HG02970 (cell line): ENCODE measurements at regions not wholly inside any gene's neighbourhood (a gene's known extent, or its start where the extent isn't known, plus 50 kb on each side); places are given as distances from the start of the nearest gene placed in this dataset.
"Not testable (repeated sequence)": the region's sequence is repeated elsewhere in the genome, so short reads cannot be mapped to it uniquely, and the experiment has no call there.

Experiments
- ATAC-seq: cut with Tn5 transposase; IDR thresholded peaks from one replicate; pipeline ENCODE4 v1.9.1; 2021; ENCODE audit warnings: mild to moderate bottlenecking, moderate library complexity, moderate number of reproducible peaks; ENCODE audit not compliant: unreplicated experiment, low FRiP score

- no peak for ATAC-seq
Measured at GRCh38 chr12:68532887-68533248, 77.8 kb upstream of the RAP1B start.

GRCh38 chr12:68534108-68534507, 76.6 kb upstream of the RAP1B start:
- no peak for ATAC-seq

GRCh38 chr12:68536885-68537485, 73.7 kb upstream of the RAP1B start:
- no peak for ATAC-seq

GRCh38 chr12:68537571-68537970, 73.1 kb upstream of the RAP1B start:
- ATAC-seq: no peak

GRCh38 chr12:68538726-68539614, 71.7 kb upstream of the RAP1B start:
- ATAC-seq: no peak

GRCh38 chr12:68539615-68539952, 71.1 kb upstream of the RAP1B start:
- no peak for ATAC-seq

- not testable (repeated sequence) for ATAC-seq
Measured at GRCh38 chr12:68540768-68541167, 69.9 kb upstream of the RAP1B start.

- ATAC-seq: not testable (repeated sequence)
Measured at GRCh38 chr12:68547318-68547717, 63.4 kb upstream of the RAP1B start.

GRCh38 chr12:68552605-68553195, 58.0 kb upstream of the RAP1B start:
- ATAC-seq: not testable (repeated sequence)

- ATAC-seq: no peak
Measured at GRCh38 chr12:68557011-68557730, 53.5 kb upstream of the RAP1B start.

GRCh38 chr12:68559246-68559645, 51.5 kb upstream of the RAP1B start:
- ATAC-seq: no peak

GRCh38 chr12:68559984-68560850, 50.5 kb upstream of the RAP1B start:
- no peak for ATAC-seq

GRCh38 chr12:68560851-68561422, 49.8 kb upstream of the RAP1B start:
- ATAC-seq: no peak
